NCI-H2227 (cell line): ENCODE measurements at regions not wholly inside any gene's neighbourhood (a gene's known extent, or its start where the extent isn't known, plus 50 kb on each side); places are given as distances from the start of the nearest gene placed in this dataset.
"Not testable (repeated sequence)": the region's sequence is repeated elsewhere in the genome, so short reads cannot be mapped to it uniquely, and the experiment has no call there.

Source experiments
- DNase-seq: peaks from one replicate; lab custom pipeline; 2025; ENCODE audit not compliant: unreplicated experiment; lab: John Stamatoyannopoulos, UW

DNA sequence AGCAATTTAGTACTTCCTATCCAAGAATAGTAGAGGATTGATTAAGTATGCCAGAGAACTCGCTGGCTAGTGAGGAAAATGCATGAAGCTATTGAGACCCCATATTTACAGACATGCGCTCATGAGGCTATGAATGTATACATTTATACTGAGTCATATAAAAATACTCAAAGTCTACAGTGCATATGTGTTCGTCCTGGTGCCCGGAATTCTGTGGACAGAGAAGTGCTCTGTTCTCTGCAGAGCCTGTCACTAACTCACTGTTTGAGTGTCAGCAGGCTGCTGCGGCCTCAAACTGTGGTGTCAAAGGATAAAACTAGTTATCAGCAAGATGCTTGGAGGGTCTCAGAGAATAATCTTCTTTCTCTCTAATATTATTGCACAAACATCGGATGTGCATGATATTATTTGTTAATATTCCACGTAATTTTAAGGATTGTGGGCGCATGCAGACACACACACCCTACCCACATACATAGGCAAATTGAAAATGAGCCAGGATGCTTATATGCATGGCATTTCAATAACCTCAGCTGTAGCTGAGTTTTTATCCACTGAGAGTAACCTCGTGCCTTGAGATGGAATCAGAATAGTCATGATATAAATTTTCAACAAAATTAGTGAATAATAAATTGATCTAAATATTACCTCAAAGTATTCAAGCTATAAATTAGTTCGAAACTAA lies 50.0 kb upstream of the TSC22D2 start:
- DNase-seq, result no peak

DNA sequence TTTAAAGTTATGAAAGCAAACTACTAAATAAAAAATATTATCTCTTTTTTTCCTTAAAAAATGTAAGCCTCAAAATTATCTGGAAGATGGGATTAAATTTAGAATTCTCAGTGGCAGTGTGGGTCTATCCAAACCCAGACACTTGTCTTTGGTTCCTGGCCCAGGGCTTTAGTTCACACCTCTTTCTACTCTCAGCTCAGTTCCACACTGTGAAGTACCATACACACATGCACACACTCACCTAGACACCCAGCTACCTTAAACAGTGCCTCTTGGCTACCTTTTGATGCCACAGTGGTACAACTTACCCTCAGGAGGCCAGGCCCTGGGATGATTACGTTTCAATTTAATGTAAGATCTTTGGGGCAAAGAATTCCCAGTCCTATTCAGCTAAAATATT lies 51.0 kb upstream of the TSC22D2 start:
- DNase-seq, result no peak

DNA sequence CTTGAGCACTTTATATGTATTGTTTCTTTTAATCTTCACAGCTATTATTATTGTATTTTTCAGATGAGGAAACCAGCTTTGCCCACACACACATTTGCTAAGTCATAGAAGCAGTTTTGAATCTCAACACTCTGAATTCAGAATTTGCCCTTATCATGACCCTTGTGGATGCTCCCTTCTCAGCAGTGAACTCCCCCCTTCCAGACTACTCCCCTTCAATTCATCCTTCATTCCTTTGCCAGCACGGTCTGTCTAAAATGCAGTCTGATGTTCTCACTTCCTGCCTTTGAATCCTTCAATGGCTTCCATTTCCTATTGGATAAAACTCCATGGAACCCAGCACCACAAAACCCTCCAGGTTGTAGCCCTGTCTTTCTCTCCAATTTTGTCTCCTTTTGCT lies 52.5 kb upstream of the TSC22D2 start:
- DNase-seq, result no peak

DNA sequence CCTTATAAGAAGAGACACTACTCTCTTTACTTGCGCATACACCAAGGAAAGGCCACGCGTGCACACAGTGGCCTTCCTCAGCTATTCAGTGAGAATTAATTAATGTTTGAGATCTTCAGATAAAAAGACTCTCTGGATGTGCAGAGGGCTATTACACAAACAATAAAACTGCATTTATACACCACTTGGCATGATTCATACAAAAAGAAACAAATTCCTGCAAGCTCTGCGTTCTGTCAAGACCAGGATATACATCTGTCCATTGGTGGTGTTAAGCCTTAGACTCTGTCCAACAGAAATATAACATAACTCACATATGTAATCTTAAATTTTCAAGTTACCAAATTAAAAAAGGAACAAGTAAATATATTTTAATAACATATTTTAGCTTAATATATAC lies 55.2 kb upstream of the TSC22D2 start:
- DNase-seq, result no peak

DNA sequence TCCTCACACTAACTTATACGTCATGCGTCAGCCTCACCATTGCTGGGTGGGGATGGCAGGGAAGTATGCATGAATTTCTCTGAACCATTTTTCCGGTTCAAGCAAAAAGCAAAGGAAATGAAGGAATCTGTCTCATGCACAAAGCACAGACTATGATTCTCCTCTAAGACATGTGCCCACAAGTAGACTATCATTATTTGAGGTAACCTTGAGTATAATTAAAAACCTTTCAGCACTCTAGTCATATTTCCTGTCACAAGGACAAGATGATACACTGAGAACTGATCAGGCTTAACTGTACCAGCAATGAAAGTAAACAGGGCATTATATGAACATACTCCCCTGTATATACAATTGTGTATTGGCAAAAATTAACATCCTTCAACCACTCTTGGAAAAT lies 56.7 kb upstream of the TSC22D2 start:
- no peak for DNase-seq

DNA sequence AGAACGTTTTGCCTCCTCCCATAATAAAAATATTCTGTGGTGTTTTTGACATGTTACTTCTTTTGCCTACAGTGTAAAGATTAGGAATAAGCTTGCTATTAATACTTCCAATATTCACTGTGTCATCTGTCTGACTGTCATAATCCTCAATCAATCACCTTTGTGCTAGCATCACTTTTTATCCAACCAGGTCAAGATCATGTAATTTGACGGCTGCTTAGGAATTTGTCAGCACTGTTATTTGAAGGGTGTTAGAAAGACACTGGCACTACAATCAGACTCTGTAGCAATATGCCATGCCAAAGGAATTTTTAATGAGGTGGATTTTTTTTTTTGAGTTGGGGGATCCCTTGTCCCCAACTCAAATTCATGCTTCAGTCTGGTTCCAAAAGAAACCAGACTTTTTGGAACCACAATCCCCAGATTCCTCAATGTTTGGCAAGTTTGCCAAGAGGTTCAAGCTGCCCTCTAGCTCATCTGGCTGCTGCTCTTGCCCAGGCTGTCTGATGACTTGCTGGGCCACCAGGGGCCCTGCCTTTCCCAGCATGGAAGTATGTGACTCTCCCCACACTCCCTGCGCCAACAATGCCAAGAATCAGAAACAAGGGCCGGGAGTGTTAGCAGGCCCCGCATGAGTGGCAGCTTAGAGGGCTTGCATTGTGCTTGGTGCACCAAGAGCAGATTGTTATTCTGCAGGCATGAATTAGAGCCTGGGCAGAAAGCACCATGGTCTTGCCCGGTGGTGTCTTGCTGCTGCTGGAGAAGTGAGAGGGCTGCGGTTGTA lies 58.6 kb upstream of the TSC22D2 start:
- no peak for DNase-seq

DNA sequence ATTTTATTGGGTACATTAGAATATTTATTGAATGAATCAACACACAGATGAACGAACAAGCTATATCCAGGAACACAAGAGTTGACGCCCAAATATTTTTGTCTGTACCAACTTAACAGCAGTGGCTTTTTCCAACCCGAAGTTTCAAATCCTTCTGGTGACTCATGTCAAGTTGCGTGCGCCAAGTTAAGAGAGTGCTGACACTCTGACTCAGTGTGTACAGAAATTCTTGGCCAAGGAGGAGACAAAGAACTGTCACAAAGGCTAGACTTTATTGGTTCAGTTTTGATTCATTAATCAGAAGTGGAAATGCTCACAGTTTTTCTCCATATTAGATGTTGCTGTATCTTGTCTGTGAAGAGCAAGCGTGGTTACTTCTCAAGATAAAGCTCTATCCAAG lies 59.6 kb upstream of the TSC22D2 start:
- DNase-seq, result no peak

DNA sequence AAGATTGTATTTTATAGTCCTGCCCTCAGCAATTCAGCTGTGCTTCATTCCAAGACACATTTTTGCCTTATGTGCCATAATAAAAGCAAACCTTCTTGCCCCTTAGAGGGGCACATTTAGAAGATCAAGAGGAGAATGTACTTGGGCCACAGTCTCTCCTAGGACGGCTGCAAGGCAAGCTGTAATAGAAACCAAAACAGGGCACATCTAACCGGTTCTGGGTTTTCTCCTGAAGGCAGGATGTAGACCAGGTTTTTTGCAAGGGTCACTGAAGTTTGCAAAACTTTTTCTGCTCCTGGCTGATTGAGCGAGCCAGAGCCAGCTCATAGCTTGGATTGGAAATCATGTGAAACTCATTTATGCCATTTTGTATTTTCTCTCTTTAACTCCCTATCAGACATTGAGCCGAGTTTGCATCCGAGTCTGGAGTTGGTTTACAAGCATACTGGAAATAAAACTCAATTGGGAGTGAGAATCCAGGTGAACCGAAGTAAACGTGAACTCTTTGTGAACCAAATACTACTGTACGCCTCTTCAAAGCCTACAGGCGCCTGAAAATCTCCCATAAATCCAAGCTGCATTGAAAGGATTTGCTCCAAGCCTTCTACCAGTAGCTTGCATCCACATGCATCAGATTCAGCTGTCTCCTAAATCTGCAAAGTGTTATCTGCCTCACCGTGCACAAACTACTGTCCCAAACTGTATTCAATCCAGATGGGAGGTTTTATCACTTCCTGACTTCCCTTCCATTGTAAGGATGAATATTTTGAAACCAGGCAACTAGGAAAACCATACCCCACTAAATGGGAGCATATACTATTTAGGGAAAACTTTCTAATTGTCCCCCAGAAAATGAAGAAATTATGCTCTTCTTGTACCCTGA lies 60.9 kb upstream of the TSC22D2 start:
- DNase-seq, result no peak

DNA sequence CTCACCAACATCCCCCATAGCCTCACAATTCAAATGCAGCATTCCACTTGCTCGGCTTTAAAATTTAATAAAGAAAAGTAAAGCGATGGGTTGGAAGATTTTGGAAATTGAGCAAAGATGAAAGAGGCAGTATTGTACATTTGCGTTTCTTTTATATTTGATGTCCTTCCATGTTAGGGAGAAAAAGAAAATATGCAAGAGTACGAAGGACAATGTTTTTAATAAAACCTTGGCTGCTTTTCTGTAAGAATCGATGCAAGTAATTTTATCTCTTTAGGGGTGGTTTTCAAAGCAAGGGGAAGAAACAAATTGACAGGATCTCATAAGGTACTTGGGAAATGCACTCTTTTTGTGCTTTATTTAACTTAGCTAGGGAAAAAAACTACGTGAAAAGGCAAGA lies 61.8 kb upstream of the TSC22D2 start:
- no peak for DNase-seq

DNA sequence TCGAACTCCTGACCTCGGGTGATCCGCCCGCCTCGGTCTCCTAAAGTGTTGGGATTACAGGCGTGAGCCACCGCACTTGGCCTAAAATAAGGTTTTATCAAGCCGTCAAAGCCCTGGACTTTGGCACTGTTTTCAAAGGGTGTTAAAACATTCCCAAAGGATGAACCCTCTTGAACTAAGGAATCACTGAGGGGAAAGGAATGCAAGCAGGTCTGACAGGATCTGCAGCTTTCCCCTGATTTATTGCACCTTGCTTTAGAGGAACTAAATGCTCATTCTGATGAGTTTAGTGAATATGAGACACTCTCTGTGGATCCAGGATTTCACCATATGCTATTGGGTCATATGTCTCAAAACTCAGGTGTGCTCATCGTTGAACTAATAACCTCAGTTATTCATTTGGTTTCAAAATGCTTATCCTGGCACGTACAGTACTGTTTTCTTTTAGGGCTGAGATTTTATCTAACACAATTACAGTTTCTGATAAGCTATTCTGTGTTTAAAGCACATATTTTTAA lies 63.0 kb upstream of the TSC22D2 start:
- no peak for DNase-seq

DNA sequence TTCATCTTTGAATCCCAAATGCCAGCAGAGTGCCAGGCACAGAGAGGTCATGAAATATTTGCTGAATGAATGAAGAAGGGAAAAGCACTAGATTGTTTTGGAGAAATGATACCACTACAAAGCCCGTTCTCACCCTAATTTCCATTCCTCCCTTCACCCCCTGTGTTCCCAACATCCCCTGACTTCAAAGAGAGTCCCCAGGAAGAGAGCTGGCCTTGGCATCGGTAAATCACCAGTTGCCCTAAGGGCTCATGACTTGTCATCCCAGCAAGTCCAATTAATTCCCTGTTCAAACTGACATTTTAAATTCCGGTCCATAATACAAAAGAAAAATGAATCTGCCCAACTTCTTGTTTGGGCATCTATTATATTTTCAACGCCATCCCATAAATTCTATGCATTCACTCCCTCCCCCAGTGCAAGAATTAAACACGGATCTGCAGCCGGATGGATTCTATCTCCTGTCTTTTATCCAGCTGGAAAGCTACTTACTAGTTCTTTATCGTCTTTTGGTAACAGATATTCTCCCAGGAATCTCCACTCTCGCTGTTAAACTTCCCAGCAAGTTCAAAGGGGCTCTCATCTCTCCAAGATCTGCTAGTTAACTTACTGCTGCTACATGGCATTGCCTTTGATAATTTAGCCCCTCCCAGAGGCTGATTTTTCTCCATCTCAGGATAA lies 63.9 kb upstream of the TSC22D2 start:
- no peak for DNase-seq

DNA sequence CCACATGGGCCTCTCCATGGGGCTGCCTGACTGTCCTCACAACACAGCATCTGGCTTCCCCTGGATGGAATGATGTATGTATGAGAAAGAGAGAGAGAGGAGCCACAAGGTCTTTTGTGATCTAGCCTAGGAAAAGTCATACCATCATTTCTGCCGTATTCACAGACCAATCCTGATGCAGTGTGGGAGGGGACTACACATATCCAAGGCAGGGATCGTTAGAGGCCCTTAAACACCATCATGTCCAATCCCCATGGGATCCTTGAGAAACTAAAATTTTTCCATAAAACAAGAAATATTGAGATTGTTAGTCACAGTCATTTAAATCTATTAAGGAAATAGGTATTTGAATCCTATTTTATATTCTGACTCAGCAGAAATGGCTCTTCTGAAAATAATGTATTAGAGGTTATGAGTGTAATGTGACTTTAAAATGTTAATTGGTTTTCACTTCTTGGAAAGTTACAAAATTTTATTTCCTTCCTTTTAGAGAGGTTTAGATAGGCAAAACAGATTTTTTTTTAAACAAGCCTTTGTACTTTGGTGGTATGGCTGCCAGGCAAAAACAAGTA lies 65.1 kb upstream of the TSC22D2 start:
- DNase-seq, result no peak

DNA sequence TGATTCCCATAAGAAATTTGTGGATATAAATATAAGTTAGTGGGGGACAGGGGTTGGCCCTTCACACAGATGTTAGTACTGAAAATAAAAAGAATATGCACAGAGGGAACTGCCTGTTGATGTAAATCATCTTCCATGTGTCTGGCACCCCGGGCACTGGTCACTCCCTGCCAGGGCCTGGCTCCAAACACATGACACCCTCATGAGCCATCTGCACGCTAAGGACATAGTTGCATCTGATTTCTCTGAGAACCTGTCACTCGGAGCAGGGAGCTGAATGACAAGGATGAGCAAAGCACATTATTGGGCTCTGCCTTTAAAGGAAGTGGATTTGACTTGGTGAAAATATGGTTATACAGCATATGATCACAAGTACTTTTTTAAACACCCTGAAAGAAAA lies 66.2 kb upstream of the TSC22D2 start:
- no peak for DNase-seq

DNA sequence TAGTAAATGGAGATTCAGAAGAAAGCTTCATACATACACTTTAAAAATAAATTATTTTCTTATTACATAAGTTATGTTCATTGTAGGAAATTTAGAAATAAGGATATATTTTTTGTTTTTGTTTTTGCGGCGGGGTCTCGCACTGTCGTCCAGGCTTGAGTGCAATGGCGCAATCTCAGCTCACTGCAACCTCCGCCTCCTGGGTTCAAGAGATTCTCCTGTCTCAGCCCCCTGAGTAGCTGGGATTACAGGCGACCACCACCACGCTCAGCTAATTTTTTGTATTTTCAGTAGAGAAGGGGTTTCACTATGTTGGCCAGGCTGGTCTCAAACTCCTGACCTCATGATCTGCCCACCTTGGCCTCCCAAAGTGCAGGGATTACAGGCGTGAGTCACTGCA lies 71.7 kb upstream of the TSC22D2 start:
- DNase-seq, result not testable (repeated sequence)

DNA sequence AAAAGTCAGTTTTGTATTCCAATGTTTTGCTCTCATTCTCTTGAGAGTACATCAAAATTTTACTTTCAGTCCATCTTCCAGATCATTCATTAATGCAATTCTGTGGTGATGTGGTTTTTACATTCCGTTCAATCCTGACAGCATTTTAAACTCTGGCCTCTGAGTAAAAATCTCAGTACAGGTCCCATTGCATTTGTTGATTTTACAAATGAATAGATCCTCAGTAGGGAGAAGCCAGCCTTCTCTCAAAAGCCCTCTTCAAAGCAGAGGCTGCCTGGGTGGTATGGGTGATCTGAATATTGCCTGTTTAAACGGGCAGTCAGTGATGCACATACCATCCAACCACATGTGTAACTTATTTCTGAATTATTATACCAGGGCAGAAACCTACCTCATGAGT lies 72.5 kb upstream of the TSC22D2 start:
- no peak for DNase-seq

DNA sequence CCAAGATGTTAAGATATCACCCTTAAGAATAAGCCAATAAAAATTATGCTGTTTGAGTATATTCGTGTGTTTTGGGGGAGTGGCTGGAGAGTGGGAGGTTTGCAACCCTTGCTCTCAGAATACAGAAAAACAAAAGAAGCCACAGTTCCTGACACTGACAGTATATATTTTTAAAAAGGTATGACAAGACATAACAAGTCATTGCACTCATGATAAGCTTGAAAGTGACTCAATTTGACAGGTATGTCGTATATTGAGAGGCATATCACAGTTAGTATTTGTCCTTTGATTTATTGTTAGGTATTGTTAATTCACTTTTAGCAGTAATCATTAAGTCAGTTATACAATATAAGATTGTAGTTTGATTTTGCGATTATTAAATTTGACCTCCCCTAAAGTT lies 73.1 kb upstream of the TSC22D2 start:
- DNase-seq, result no peak

DNA sequence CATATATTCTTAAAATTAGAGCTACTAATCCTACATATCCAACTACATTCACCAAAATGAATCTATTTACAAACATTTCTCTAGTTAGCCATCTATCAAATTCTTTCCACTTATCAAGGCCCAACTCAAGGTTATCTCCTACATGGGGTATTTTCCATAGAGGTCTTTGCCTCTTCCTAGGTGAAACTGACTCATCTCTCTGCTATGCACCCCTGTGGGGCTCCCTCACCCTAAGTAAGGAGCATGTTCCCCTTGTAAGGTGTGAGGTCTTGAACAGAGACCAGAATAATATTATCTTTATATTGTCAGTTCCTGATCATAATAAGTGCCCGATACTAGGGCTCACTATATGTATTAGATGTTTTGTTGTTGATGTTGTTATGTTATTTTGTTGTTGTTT lies 74.6 kb upstream of the TSC22D2 start:
- no peak for DNase-seq

DNA sequence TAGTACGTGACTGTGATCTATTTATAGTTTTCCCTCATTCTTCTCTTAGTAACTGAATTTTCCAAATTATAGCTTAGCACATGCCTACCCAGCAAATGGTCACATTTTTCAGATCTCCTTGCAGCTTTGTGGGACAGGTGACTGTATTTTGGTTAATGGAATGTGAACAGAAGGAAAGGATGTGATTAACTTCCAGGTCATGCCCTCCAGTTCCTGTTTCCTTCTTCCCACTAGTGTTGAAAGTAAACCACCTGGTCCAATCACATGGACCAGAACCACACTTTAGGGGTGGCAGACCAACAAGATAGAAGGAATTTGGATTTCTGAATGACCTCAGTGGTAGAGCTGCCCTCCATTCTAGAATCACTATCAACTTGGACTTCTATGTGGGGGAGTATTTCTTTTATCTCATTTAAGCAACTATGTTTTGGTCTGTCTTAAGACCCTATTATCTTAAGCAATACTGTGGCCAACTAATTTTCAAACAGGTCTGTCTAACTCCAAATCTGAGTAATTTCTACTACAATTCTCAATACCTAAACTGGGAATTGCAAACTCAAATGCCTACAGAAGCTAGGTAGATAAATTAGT lies 76.0 kb upstream of the TSC22D2 start:
- DNase-seq, result no peak

DNA sequence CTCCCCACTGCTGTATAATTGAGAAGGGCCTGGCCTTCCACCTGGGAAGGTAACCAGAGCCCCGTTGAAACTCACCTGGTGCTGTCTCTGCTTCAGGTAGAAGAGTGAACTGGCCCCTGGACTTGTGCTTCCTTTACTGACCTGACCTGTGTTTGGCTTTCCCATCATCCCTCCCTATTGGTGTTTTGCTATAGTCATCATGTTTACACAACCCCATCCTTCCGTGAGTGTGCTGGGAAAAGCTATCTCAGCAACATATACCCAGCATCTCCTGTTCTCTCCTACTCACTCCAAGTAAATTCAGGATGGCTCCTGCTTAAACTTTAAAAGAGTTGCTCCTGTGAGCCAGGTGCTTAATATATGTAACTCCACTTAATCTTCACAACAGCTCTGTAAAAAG lies 77.2 kb upstream of the TSC22D2 start:
- DNase-seq, result no peak

DNA sequence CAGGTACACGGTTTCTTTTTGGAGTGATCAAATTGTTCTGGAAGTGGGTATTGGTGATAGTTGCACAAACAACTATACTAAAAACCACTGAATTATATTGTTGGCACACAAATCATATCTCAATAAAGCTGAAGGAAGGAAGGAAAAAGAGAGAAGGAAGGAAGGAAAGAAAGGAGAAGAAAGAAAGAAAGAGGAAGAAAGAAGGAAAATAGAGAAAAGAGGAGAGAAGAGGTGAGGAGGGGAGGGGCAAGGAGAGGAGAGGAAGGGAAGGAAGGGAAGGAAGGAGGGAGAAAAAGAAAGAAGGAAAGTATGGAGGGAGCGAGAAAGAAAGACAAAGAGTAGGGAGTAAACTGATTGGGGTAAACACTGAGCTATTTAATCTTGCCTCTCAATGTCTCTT lies 77.9 kb upstream of the TSC22D2 start:
- no peak for DNase-seq
